GM23248 (cell line): ENCODE measurements at regions not wholly inside any gene's neighbourhood (a gene's known extent, or its start where the extent isn't known, plus 50 kb on each side); places are given as distances from the start of the nearest gene placed in this dataset.
A peak's percentile ranks its signal among the peaks of the same experiment; 100 is the strongest.

Source experiments
- EZH2 ChIP-seq: fragments of 200-600 bp; sonication (generic); IDR thresholded peaks from 2 replicates; pipeline ENCODE4 v1.6.1; 2018; ENCODE audit warnings: antibody characterized with exemption, mild to moderate bottlenecking; ENCODE audit not compliant: insufficient read depth, poor library complexity, severe bottlenecking
- EZH2phosphoT487 ChIP-seq: fragments of 200-600 bp; sonication (generic); IDR thresholded peaks from 2 replicates; pipeline ENCODE4 v1.6.1; 2018; ENCODE audit warnings: antibody characterized with exemption, moderate library complexity, mild to moderate bottlenecking, low read depth; ENCODE audit not compliant: insufficient read depth

DNA sequence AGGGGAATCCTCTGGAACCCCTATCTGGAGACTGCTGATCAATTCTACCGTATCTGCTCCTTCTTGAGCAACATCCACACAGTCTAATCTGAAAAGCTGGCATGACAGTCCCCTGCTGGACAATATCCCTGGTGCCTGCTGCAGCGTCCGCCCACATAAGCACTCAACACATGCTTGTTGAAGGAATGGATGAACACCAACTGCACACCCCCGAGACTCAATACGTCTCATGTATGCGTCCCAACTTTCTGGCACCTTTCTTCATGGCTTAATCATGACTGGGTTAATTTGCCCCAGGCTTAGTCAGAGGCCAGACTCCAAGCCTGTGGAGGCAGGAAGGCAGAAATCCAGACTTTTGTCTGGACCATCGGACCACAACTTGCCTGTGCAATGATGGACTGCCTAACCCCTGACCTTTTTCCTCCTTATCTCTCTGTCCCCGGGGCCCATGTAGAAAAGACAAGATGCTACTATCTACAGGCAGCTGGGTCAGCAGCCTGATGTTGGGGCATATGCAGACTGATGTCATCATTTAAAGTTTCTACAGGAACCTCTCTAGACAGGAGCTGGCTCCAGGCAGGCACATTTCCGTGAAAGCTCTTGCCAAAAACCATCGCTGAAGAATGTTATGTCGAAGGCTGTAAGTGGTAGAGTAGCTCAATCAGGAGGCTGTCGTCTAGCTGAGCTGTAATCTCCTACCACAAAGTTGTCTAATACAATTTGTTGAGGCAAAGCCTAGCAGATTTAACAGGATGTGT, 114.1 kb upstream of the TPM1 start:
- TF ChIP-seq EZH2, result no peak
- peak; percentile 86 for TF ChIP-seq EZH2phosphoT487
